Ascending aorta (tissue), 2 donors: ENCODE measurements at regions not wholly inside any gene's neighbourhood (a gene's known extent, or its start where the extent isn't known, plus 50 kb on each side); places are given as distances from the start of the nearest gene placed in this dataset.

Experiments used
- DNase-seq, 2 donors: peaks; one replicate each; pipeline ENCODE4 v3.0.0-alpha.2; 2019; ENCODE audit warnings: low spot score in 2 of 2
- H3K27ac ChIP-seq, 2 donors: fragments of 200-600 bp; sonication (generic); one replicate each; pipeline ENCODE4 v1.5.1; 2016 to 2017; ENCODE audit warnings: mild to moderate bottlenecking in 1 of 2
- H3K27me3 ChIP-seq: fragments of 200-600 bp; sonication (generic); one replicate; pipeline ENCODE4 v1.5.1; 2017
- H3K36me3 ChIP-seq, 2 donors: fragments of 200-600 bp; sonication (generic); one replicate each; pipeline ENCODE4 v1.5.1; 2016
- H3K4me1 ChIP-seq, 2 donors: fragments of 200-600 bp; sonication (generic); one replicate each; pipeline ENCODE4 v1.5.1; 2016 to 2017; ENCODE audit warnings: mild to moderate bottlenecking in 1 of 2
- H3K4me3 ChIP-seq, 2 donors: fragments of 200-600 bp; sonication (generic); one replicate each; pipeline ENCODE4 v1.5.1; 2016 to 2017; ENCODE audit warnings: mild to moderate bottlenecking in 1 of 2
- H3K9me3 ChIP-seq, 2 donors: fragments of 200-600 bp; sonication (generic); one replicate each; pipeline ENCODE4 v1.5.1; 2016
- CTCF ChIP-seq, 3 experiments: fragments of 200-600 bp in 2 of 3; fragments of 450-650 bp in 1 of 3; sonication (generic) in 2 of 3; IDR thresholded peaks; one replicate each; pipeline ENCODE4 v1.5.1; 2016 to 2019; ENCODE audit warnings: antibody characterized with exemption in 3 of 3, mild to moderate bottlenecking in 1 of 3, moderate library complexity in 1 of 3
- intact Hi-C: fragments of 100-400 bp; cut with DNase I; formaldehyde crosslinking; loops from one replicate; pipeline ENCODE4 v1.15.1; 2023

DNA sequence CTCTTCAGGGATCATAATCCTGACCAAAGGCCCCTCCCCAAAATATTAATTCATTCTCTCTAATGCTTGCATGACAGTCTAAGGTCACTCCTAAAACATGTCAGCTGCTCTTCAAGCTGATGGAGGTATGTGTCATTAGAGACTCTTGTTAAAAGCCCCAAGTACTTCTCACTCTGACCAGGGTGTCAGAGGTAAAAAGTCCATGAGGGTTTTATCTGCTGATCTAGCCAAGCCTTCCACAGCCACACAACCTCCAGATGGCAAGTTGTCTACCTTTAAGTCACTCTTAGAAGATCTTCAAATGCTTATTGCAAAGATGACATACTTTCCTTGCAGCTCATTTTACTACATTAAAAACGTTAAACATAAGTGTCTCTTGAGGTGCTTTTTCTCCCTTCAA is 83.6 kb upstream of the ETAA1 start:
- Histone ChIP-seq H3K27me3 (no peaks in the 10 kb centered on the region), H3K4me1 (peaks cover 0 to 5% of the 10 kb centered on the region in 2 donors), H3K4me3 (no peak overlapping the region), H3K27ac (no peak overlapping the region), H3K9me3 (no peaks in the 10 kb centered on the region), H3K36me3 (no peaks in the 10 kb centered on the region)
- no peak for DNase-seq
- intact Hi-C loops: loop anchor here (10.0 kb wide), 1 partner anchor 469 kb away; no protein-coding TSS in a partner anchor
- no peak for TF ChIP-seq CTCF (IDR thresholded peaks at IDR 0.05)

DNA sequence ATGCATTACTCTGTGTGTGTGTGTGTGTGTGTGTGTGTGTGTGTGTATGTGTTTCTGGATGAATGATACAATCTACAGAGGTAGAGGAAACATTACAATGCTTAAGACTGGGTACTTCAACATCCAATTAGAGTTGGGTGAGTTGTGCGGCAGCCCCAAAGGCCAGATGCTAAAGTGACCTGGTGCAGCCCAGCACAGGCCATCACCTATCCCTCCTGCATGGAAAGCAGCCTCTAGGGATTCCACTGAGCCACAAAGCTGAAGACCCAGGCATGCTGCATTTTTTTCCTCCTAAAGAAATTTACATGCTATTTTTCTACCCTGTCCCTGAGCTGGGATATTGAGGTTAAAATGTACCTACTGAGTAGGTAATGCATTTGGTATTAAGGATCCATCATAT is 79.1 kb upstream of the ETAA1 start:
- Histone ChIP-seq H3K4me3 (no peak overlapping the region), H3K4me1 (peaks cover 0 to 10% of the 10 kb centered on the region in 2 donors), H3K36me3 (no peaks in the 10 kb centered on the region), H3K27me3 (no peaks in the 10 kb centered on the region), H3K27ac (no peak overlapping the region), H3K9me3 (no peaks in the 10 kb centered on the region)
- intact Hi-C loops: loop anchor here (10.0 kb wide), 1 partner anchor 473 kb away; no protein-coding TSS in a partner anchor
- DNase-seq: no peak
- no peak for TF ChIP-seq CTCF (IDR thresholded peaks at IDR 0.05)

- intact Hi-C loops: loop anchor here (10.0 kb wide), 1 partner anchor 474 kb away; no protein-coding TSS in a partner anchor
- DNase-seq: no peak
- no peaks in the 10 kb centered on the region for H3K27me3 ChIP-seq
- no peak overlapping the region for H3K27ac ChIP-seq
- H3K9me3 ChIP-seq: no peaks in the 10 kb centered on the region
- H3K4me1 ChIP-seq: peaks cover 0 to 10% of the 10 kb centered on the region in 2 donors
- no peak for TF ChIP-seq CTCF (IDR thresholded peaks at IDR 0.05)
- no peak overlapping the region for H3K4me3 ChIP-seq
- H3K36me3 ChIP-seq: no peaks in the 10 kb centered on the region
Observed at GRCh38 chr2:67318563-67318962, 78.6 kb upstream of the ETAA1 start.

DNA sequence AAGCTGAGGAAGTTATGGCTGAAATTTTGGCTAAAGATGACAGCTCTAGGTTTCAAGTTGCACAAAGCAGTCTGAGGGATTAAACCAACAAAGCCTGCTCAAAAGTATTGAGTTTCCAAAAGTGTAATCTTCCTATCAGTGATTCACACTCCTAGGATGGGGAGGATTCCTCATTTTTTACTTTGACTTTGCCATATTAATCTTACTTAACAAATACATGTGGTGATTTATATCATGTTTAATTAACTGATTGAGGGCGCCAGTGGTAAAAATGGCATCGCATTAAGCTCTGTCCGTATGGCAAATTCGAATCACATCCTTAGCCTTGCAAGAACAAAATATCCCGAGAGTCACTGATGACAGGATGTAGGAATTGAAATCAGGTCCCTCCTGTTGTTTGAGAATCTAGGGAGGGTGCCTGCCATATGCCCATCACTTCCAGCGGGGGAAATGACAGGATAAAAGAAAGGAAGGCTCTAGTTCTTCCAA is 78.1 kb upstream of the ETAA1 start:
- Histone ChIP-seq H3K36me3 (no peaks in the 10 kb centered on the region), H3K4me3 (no peak overlapping the region), H3K27me3 (no peaks in the 10 kb centered on the region), H3K27ac (no peak overlapping the region), H3K4me1 (peaks cover 0 to 10% of the 10 kb centered on the region in 2 donors), H3K9me3 (no peaks in the 10 kb centered on the region)
- no peak for TF ChIP-seq CTCF (IDR thresholded peaks at IDR 0.05)
- no peak for DNase-seq
- intact Hi-C loops: loop anchor here (10.0 kb wide), 1 partner anchor 474 kb away; no protein-coding TSS in a partner anchor

DNA sequence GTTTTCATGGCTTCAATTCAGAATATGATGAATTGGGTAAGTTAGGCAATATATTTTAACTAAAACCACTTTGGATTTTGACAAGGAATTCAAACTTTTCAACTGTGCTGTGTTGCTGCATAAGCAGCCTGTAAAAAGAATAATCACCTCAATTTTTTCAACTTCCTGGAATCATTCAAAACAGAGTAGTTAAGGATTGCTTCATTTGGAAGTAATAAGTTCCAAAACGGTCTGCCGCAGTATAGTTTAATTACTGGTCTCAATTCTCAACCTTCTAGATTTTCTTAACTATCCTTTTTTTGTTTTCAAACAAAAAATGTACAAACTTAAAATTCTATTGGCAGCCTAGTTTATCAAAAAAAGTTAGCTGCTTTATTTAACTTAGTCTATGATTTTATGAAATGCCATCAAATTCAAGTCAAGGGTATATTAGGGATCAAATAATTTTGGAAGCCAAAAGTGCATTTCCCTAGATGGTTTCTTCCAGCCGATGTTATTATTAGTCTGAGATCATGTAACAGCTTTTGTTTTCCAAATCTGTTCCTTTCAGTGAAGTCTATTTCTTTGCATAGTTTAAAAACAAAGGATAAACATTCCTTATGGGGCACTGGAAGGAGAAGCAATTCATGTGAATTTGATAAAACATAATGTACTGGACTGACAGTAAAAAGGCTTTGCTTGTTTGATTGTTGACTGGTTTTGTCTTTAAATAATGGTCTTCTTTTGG is 76.1 kb upstream of the ETAA1 start:
- H3K36me3 ChIP-seq: no peaks in the 10 kb centered on the region
- no peak for DNase-seq
- H3K9me3 ChIP-seq: no peaks in the 10 kb centered on the region
- peaks cover 0 to 10% of the 10 kb centered on the region in 2 donors for H3K4me1 ChIP-seq
- intact Hi-C loops: loop anchor here (5.0 to 10.0 kb wide), 5 partner anchors 64 to 744 kb away; partner anchors contain the start of gene ETAA1
- H3K27me3 ChIP-seq: no peaks in the 10 kb centered on the region
- peak overlapping the region; percentile 44 to 63 for H3K27ac ChIP-seq
- no peak for TF ChIP-seq CTCF (IDR thresholded peaks at IDR 0.05)
- no peak overlapping the region for H3K4me3 ChIP-seq
